DND-41 (cell line): ENCODE measurements at regions not wholly inside any gene's neighbourhood (a gene's known extent, or its start where the extent isn't known, plus 50 kb on each side); places are given as distances from the start of the nearest gene placed in this dataset.

Source experiments
- ATAC-seq: fragments of 200-7000 bp; cut with Tn5 transposase; 3 replicates; pipeline ENCODE4 v1.9.1; 2021; ENCODE audit warnings: low read depth; ENCODE audit not compliant: insufficient read depth
- DNase-seq: peaks from one replicate; pipeline ENCODE4 v3.0.0-alpha.2; 2020
- H2AFZ ChIP-seq: 2 replicates; pipeline ENCODE4 v1.6.0; 2012; ENCODE audit warnings: low read depth, low read length
- H3K27ac ChIP-seq: 2 replicates; pipeline ENCODE4 v1.5.1; 2012; ENCODE audit warnings: low read length, inconsistent platforms
- H3K27me3 ChIP-seq: fragments of 200-600 bp; sonication (generic); 2 replicates; pipeline ENCODE4 v1.6.0; 2012; ENCODE audit warnings: low read length, mild to moderate bottlenecking, inconsistent platforms; ENCODE audit not compliant: insufficient read depth, poor library complexity
- H3K36me3 ChIP-seq: 2 replicates; pipeline ENCODE4 v1.5.1; 2012; ENCODE audit warnings: low read length, inconsistent platforms; ENCODE audit not compliant: insufficient read depth
- H3K4me1 ChIP-seq: 2 replicates; pipeline ENCODE4 v1.5.1; 2012; ENCODE audit warnings: mild to moderate bottlenecking, low read length; ENCODE audit not compliant: insufficient read depth
- H3K4me2 ChIP-seq: 2 replicates; pipeline ENCODE4 v1.6.0; 2012; ENCODE audit warnings: mild to moderate bottlenecking, moderate library complexity, low read length, inconsistent platforms; ENCODE audit not compliant: insufficient read depth
- H3K4me3 ChIP-seq, 2 experiments: fragments of 200-600 bp in 1 of 2; shearing (Covaris generic) in 1 of 2; 2 replicates each; pipeline ENCODE4 v1.5.1; 2012 to 2016; ENCODE audit warnings: inconsistent platforms in 2 of 2, low read length in 2 of 2, mild to moderate bottlenecking in 2 of 2, low read depth in 1 of 2, moderate library complexity in 1 of 2
- H3K79me2 ChIP-seq: 2 replicates; pipeline ENCODE4 v1.6.0; 2012; ENCODE audit warnings: low read length, inconsistent platforms; ENCODE audit not compliant: insufficient read depth
- H3K9ac ChIP-seq: 2 replicates; pipeline ENCODE4 v1.6.0; 2012; ENCODE audit warnings: low read depth, mild to moderate bottlenecking, inconsistent platforms, low read length, moderate library complexity
- H3K9me3 ChIP-seq: 2 replicates; pipeline ENCODE4 v1.5.1; 2012; ENCODE audit warnings: low read length, moderate library complexity, mild to moderate bottlenecking, inconsistent platforms; ENCODE audit not compliant: insufficient read depth, severe bottlenecking
- H4K20me1 ChIP-seq: 2 replicates; pipeline ENCODE4 v1.6.0; 2012; ENCODE audit warnings: low read length; ENCODE audit not compliant: insufficient read depth
- CTCF ChIP-seq: IDR thresholded peaks from 2 replicates; pipeline ENCODE4 v1.5.1; 2012; ENCODE audit warnings: borderline replicate concordance, low read length, moderate library complexity, mild to moderate bottlenecking; ENCODE audit not compliant: poor library complexity, severe bottlenecking; ENCODE audit errors: extremely low read depth
- EZH2 ChIP-seq: IDR thresholded peaks from 3 replicates; pipeline ENCODE4 v1.6.1; 2012; ENCODE audit warnings: borderline replicate concordance, low read depth, mild to moderate bottlenecking, moderate library complexity, low read length, inconsistent platforms; ENCODE audit not compliant: severe bottlenecking

- DNase-seq (no peak), ATAC-seq (no peak)
- Histone ChIP-seq H3K9me3 (no peaks in the 10 kb centered on the region), H3K36me3 (no peaks in the 10 kb centered on the region), H3K9ac (no peak overlapping the region), H3K4me1 (no peaks in the 10 kb centered on the region), H3K27me3 (peaks cover 11% of the 10 kb centered on the region), H3K27ac (no peak overlapping the region), H4K20me1 (no peaks in the 10 kb centered on the region), H3K4me3 (no peak overlapping the region), H2AFZ (no peak overlapping the region), H3K4me2 (no peak overlapping the region), H3K79me2 (no peaks in the 10 kb centered on the region)
- TF ChIP-seq CTCF (no peak), EZH2 (no peak)
These were observed 328.6 kb downstream of the SUCLA2 start for GRCh38 chr13:47672245-47673008.

- Histone ChIP-seq H3K27me3 (peaks cover 11% of the 10 kb centered on the region), H3K4me1 (no peaks in the 10 kb centered on the region), H2AFZ (no peak overlapping the region), H3K4me3 (no peak overlapping the region), H4K20me1 (no peaks in the 10 kb centered on the region), H3K27ac (no peak overlapping the region), H3K79me2 (no peaks in the 10 kb centered on the region), H3K4me2 (no peak overlapping the region), H3K9me3 (no peaks in the 10 kb centered on the region), H3K9ac (no peak overlapping the region), H3K36me3 (no peaks in the 10 kb centered on the region)
- ATAC-seq (no peak), DNase-seq (no peak)
- TF ChIP-seq CTCF (no peak), EZH2 (no peak)
These were observed 329.3 kb downstream of the SUCLA2 start for GRCh38 chr13:47671776-47672175.

- H3K79me2 ChIP-seq = no peaks in the 10 kb centered on the region
- TF ChIP-seq CTCF (no peak), EZH2 (no peak)
- no peak overlapping the region for H2AFZ ChIP-seq
- no peak overlapping the region for H3K27ac ChIP-seq
- peaks cover 6% of the 10 kb centered on the region for H3K27me3 ChIP-seq
- no peak overlapping the region for H3K9ac ChIP-seq
- H3K9me3 ChIP-seq = no peaks in the 10 kb centered on the region
- no peaks in the 10 kb centered on the region for H3K4me1 ChIP-seq
- no peak for ATAC-seq
- no peaks in the 10 kb centered on the region for H4K20me1 ChIP-seq
- H3K4me2 ChIP-seq = no peak overlapping the region
- no peaks in the 10 kb centered on the region for H3K36me3 ChIP-seq
- no peak for DNase-seq
- H3K4me3 ChIP-seq = no peak overlapping the region
These were observed 336.0 kb downstream of the SUCLA2 start for GRCh38 chr13:47665043-47665442.
